HUDEP-2 (cell line): ENCODE measurements at regions not wholly inside any gene's neighbourhood (a gene's known extent, or its start where the extent isn't known, plus 50 kb on each side); places are given as distances from the start of the nearest gene placed in this dataset.

Experiments used
- DNase-seq, 76 experiments: peaks; one replicate each; lab custom pipeline; 2025; ENCODE audit not compliant: unreplicated experiment in 76 of 76; lab: John Stamatoyannopoulos, UW

GRCh38 chr10:106000721-106001120, 1163.8 kb downstream of the SORCS1 start:
- DNase-seq, result no peak

- DNase-seq, result no peak
Observed at GRCh38 chr10:105993609-105994008, 1170.9 kb downstream of the SORCS1 start.

- DNase-seq, result no peak
Observed at GRCh38 chr10:105992928-105993327, 1171.6 kb downstream of the SORCS1 start.

GRCh38 chr10:105990529-105990928, 1174.0 kb downstream of the SORCS1 start:
- no peak for DNase-seq

- no peak for DNase-seq
Observed at GRCh38 chr10:105989995-105990394, 1174.5 kb downstream of the SORCS1 start.

GRCh38 chr10:105988848-105989247, 1175.7 kb downstream of the SORCS1 start:
- DNase-seq, result no peak

GRCh38 chr10:105986912-105987635, 1177.4 kb downstream of the SORCS1 start:
- no peak for DNase-seq

- DNase-seq, result no peak
Observed at GRCh38 chr10:105986486-105986885, 1178.0 kb downstream of the SORCS1 start.

- DNase-seq, result no peak
Observed at GRCh38 chr10:105982735-105983134, 1181.8 kb downstream of the SORCS1 start.

GRCh38 chr10:105981679-105982078, 1182.8 kb downstream of the SORCS1 start:
- DNase-seq, result no peak

- no peak for DNase-seq
Observed at GRCh38 chr10:105974803-105975456, 1189.6 kb downstream of the SORCS1 start.

GRCh38 chr10:105973902-105974301, 1190.6 kb downstream of the SORCS1 start:
- no peak for DNase-seq

- DNase-seq, result no peak
Observed at GRCh38 chr10:105973360-105973759, 1191.1 kb downstream of the SORCS1 start.

- no peak for DNase-seq
Observed at GRCh38 chr10:105971460-105971859, 1193.0 kb downstream of the SORCS1 start.

GRCh38 chr10:105969884-105970377, 1194.6 kb downstream of the SORCS1 start:
- no peak for DNase-seq

- DNase-seq, result no peak
Observed at GRCh38 chr10:105968666-105969065, 1195.8 kb downstream of the SORCS1 start.

GRCh38 chr10:105967256-105967655, 1197.2 kb downstream of the SORCS1 start:
- DNase-seq, result no peak

- DNase-seq, result no peak
Observed at GRCh38 chr10:105965141-105965540, 1199.4 kb downstream of the SORCS1 start.

GRCh38 chr10:105964009-105964408, 1200.5 kb downstream of the SORCS1 start:
- no peak for DNase-seq

GRCh38 chr10:105963334-105963884, 1201.1 kb downstream of the SORCS1 start:
- no peak for DNase-seq

GRCh38 chr10:105956550-105956949, 1208.0 kb downstream of the SORCS1 start:
- DNase-seq, result no peak

GRCh38 chr10:105953861-105954260, 1210.6 kb downstream of the SORCS1 start:
- no peak for DNase-seq
